Stimulated activated CD8-positive, alpha-beta memory T cell treated with anti-CD3 and anti-CD28 coated beads, Interleukin-7, amount 100 ng/mL, for 4 hours (primary cell): ENCODE measurements at regions not wholly inside any gene's neighbourhood (a gene's known extent, or its start where the extent isn't known, plus 50 kb on each side); places are given as distances from the start of the nearest gene placed in this dataset.

Source experiments
- DNase-seq, 2 donors: peaks; one replicate each; pipeline ENCODE4 v3.0.0-alpha.2; 2020; ENCODE audit warnings: low read depth in 2 of 2

GRCh38 chr10:21092683-21093524, 195.8 kb upstream of the NEBL start:
- no peak for DNase-seq

GRCh38 chr10:21090609-21091082, 193.5 kb upstream of the NEBL start:
- DNase-seq: no peak

- DNase-seq: no peak
Measured at GRCh38 chr10:21087476-21087875, 190.4 kb upstream of the NEBL start.

GRCh38 chr10:21084700-21085099, 187.6 kb upstream of the NEBL start:
- no peak for DNase-seq

- DNase-seq: no peak
Measured at GRCh38 chr10:21083861-21084260, 186.8 kb upstream of the NEBL start.

GRCh38 chr10:21082206-21082605, 185.1 kb upstream of the NEBL start:
- DNase-seq: no peak

- DNase-seq: no peak
Measured at GRCh38 chr10:21080261-21080660, 183.2 kb upstream of the NEBL start.

GRCh38 chr10:21079330-21079658, 182.2 kb upstream of the NEBL start:
- no peak for DNase-seq

GRCh38 chr10:21078410-21079329, 181.6 kb upstream of the NEBL start:
- DNase-seq: no peak

- no peak for DNase-seq
Measured at GRCh38 chr10:21077681-21078080, 180.6 kb upstream of the NEBL start.

- DNase-seq: no peak
Measured at GRCh38 chr10:21076381-21076780, 179.3 kb upstream of the NEBL start.

- no peak for DNase-seq
Measured at GRCh38 chr10:21075880-21076279, 178.8 kb upstream of the NEBL start.

- no peak for DNase-seq
Measured at GRCh38 chr10:21071001-21071673, 174.0 kb upstream of the NEBL start.

GRCh38 chr10:21069929-21070700, 173.0 kb upstream of the NEBL start:
- DNase-seq: no peak

- no peak for DNase-seq
Measured at GRCh38 chr10:21069278-21069677, 172.2 kb upstream of the NEBL start.

- DNase-seq: no peak
Measured at GRCh38 chr10:21068026-21068656, 171.0 kb upstream of the NEBL start.

- no peak for DNase-seq
Measured at GRCh38 chr10:21065621-21066248, 168.6 kb upstream of the NEBL start.

- DNase-seq: no peak
Measured at GRCh38 chr10:21061982-21062381, 164.9 kb upstream of the NEBL start.

- DNase-seq: no peak
Measured at GRCh38 chr10:21061184-21061583, 164.1 kb upstream of the NEBL start.

GRCh38 chr10:21060626-21061025, 163.5 kb upstream of the NEBL start:
- no peak for DNase-seq
